Keratinocyte (primary cell): ENCODE measurements at regions not wholly inside any gene's neighbourhood (a gene's known extent, or its start where the extent isn't known, plus 50 kb on each side); places are given as distances from the start of the nearest gene placed in this dataset.

Experiments
- DNase-seq: peaks from one replicate; pipeline ENCODE4 v3.0.0-alpha.2; 2011; ENCODE audit warnings: low read depth, missing footprints, low spot score
- FAIRE-seq: peaks from 2 replicates; lab custom pipeline; 2011; peaks lifted over from hg19 to GRCh38; lab: Jason Lieb, UNC
- H2AFZ ChIP-seq: 2 replicates; pipeline ENCODE4 v1.6.0; 2012; ENCODE audit warnings: low read length, control low read depth, inconsistent platforms; ENCODE audit not compliant: control insufficient read depth
- H3K27ac ChIP-seq: 2 replicates; pipeline ENCODE4 v1.5.1; 2011; ENCODE audit warnings: low read length; ENCODE audit not compliant: control insufficient read depth, insufficient read depth
- H3K27me3 ChIP-seq: 3 replicates; pipeline ENCODE4 v1.6.0; 2011; ENCODE audit warnings: low read length; ENCODE audit not compliant: control insufficient read depth, insufficient read depth; ENCODE audit errors: extremely low read depth
- H3K36me3 ChIP-seq, 2 experiments: 2 replicates in 1 of 2; 3 replicates in 1 of 2; pipeline ENCODE4 v1.5.1; 2011; ENCODE audit warnings: low read length in 2 of 2, mild to moderate bottlenecking in 1 of 2; ENCODE audit not compliant: control insufficient read depth in 2 of 2, insufficient read depth in 2 of 2; ENCODE audit errors: extremely low read depth in 1 of 2
- H3K4me1 ChIP-seq: 3 replicates; pipeline ENCODE4 v1.5.1; 2011; ENCODE audit warnings: low read length; ENCODE audit not compliant: control insufficient read depth, insufficient read depth; ENCODE audit errors: extremely low read depth
- H3K4me2 ChIP-seq: 3 replicates; pipeline ENCODE4 v1.6.0; 2011; ENCODE audit warnings: low read depth, low read length; ENCODE audit not compliant: control insufficient read depth, insufficient read depth; ENCODE audit errors: extremely low read depth
- H3K4me3 ChIP-seq, 3 experiments: fragments of 200-600 bp in 1 of 3; sonication (generic) in 1 of 3; 2 replicates in 2 of 3; 3 replicates in 1 of 3; pipeline ENCODE4 v1.5.1; 2011 to 2016; ENCODE audit warnings: low read length in 3 of 3, mild to moderate bottlenecking in 3 of 3, control low read depth in 2 of 3, inconsistent platforms in 1 of 3, low read depth in 1 of 3, mixed read lengths in 1 of 3, mixed run types in 1 of 3, moderate library complexity in 1 of 3; ENCODE audit not compliant: control insufficient read depth in 2 of 3, insufficient read depth in 2 of 3; ENCODE audit errors: extremely low read depth in 1 of 3
- H3K79me2 ChIP-seq: 2 replicates; pipeline ENCODE4 v1.6.0; 2012; ENCODE audit warnings: low read length; ENCODE audit not compliant: control insufficient read depth, insufficient read depth
- H3K9ac ChIP-seq: 3 replicates; pipeline ENCODE4 v1.6.0; 2011; ENCODE audit warnings: low read length; ENCODE audit not compliant: control insufficient read depth, insufficient read depth; ENCODE audit errors: extremely low read depth
- H3K9me1 ChIP-seq: 3 replicates; pipeline ENCODE4 v1.6.0; 2011; ENCODE audit warnings: low read length; ENCODE audit not compliant: control insufficient read depth, insufficient read depth; ENCODE audit errors: extremely low read depth
- H3K9me3 ChIP-seq: 2 replicates; pipeline ENCODE4 v1.5.1; 2012; ENCODE audit warnings: low read depth, low read length; ENCODE audit not compliant: control insufficient read depth
- H4K20me1 ChIP-seq: 3 replicates; pipeline ENCODE4 v1.6.0; 2011; ENCODE audit warnings: low read length; ENCODE audit not compliant: control insufficient read depth, insufficient read depth; ENCODE audit errors: extremely low read depth
- CTCF ChIP-seq, 3 experiments: IDR thresholded peaks in 1 of 3; conservative IDR thresholded peaks in 1 of 3; optimal IDR thresholded peaks in 1 of 3; 2 replicates in 2 of 3; 3 replicates in 1 of 3; pipeline versions ENCODE3 to v1.5.1; 2011; ENCODE audit warnings: low read length in 3 of 3, mild to moderate bottlenecking in 3 of 3, moderate library complexity in 2 of 3, control low read depth in 1 of 3, inconsistent platforms in 1 of 3; ENCODE audit not compliant: insufficient read depth in 2 of 3; ENCODE audit errors: extremely low read depth in 1 of 3
- EZH2 ChIP-seq: IDR thresholded peaks from one replicate; pipeline ENCODE4 v1.6.1; 2012; ENCODE audit warnings: inconsistent platforms, mild to moderate bottlenecking, low read length, moderate library complexity
- dilution Hi-C: fragments of 300-500 bp; cut with MboI; formaldehyde crosslinking; loops from one replicate; pipeline ENCODE4 v1.7.0; 2020; ENCODE audit warnings: low sequenced_read_pairs; ENCODE audit not compliant: extremely low pct_ligation_motif_present

GRCh38 chr14:61192989-61193388, 88.1 kb downstream of the TMEM30B start:
- dilution Hi-C loops, result no loop called here
- H3K9me1 ChIP-seq, result no peaks in the 10 kb centered on the region
- no peak overlapping the region for H3K27ac ChIP-seq
- H3K4me3 ChIP-seq, result no peak overlapping the region
- no peaks in the 10 kb centered on the region for H3K9me3 ChIP-seq
- H2AFZ ChIP-seq, result no peak overlapping the region
- no peaks in the 10 kb centered on the region for H3K79me2 ChIP-seq
- no peak for DNase-seq
- H3K9ac ChIP-seq, result no peak overlapping the region
- H3K27me3 ChIP-seq, result no peaks in the 10 kb centered on the region
- H3K4me1 ChIP-seq, result peaks cover 5% of the 10 kb centered on the region
- no peak overlapping the region for H3K4me2 ChIP-seq
- TF ChIP-seq EZH2 (no peak), CTCF (optimal IDR thresholded peaks at IDR 0.05 in 1 of 3, IDR thresholded peaks at IDR 0.05 in 1 of 3, conservative IDR thresholded peaks at IDR 0.05 in 1 of 3; ENCODE audit: extremely low read depth in 1 of 3, insufficient read depth in 2 of 3, low read length in 3 of 3) (no peak)
- H4K20me1 ChIP-seq, result no peaks in the 10 kb centered on the region
- FAIRE-seq, result no peak
- H3K36me3 ChIP-seq, result no peaks in the 10 kb centered on the region

GRCh38 chr14:61191733-61192132, 89.4 kb downstream of the TMEM30B start:
- Histone ChIP-seq H3K79me2 (no peaks in the 10 kb centered on the region), H3K27ac (no peak overlapping the region), H3K9me3 (no peaks in the 10 kb centered on the region), H2AFZ (no peak overlapping the region), H3K27me3 (no peaks in the 10 kb centered on the region), H3K36me3 (no peaks in the 10 kb centered on the region), H3K4me2 (no peak overlapping the region), H4K20me1 (no peaks in the 10 kb centered on the region), H3K9me1 (no peaks in the 10 kb centered on the region), H3K4me1 (peaks cover 7% of the 10 kb centered on the region), H3K4me3 (no peak overlapping the region), H3K9ac (no peak overlapping the region)
- no peak for TF ChIP-seq CTCF (optimal IDR thresholded peaks at IDR 0.05 in 1 of 3, IDR thresholded peaks at IDR 0.05 in 1 of 3, conservative IDR thresholded peaks at IDR 0.05 in 1 of 3; ENCODE audit: extremely low read depth in 1 of 3, insufficient read depth in 2 of 3, low read length in 3 of 3)
- TF ChIP-seq EZH2, result no peak
- no peak for DNase-seq
- no peak for FAIRE-seq
- dilution Hi-C loops, result no loop called here
